H1 (cell line): ENCODE measurements at regions not wholly inside any gene's neighbourhood (a gene's known extent, or its start where the extent isn't known, plus 50 kb on each side); places are given as distances from the start of the nearest gene placed in this dataset.

Source experiments
- CBX5 ChIP-seq: fragments of 300-800, 300-1000 bp; sonication (generic); IDR thresholded peaks from 2 replicates; pipeline ENCODE4 v1.7.1; 2016; ENCODE audit warnings: antibody characterized with exemption, low read length, low read depth
- HDAC2 ChIP-seq, 2 experiments: fragments of 300-600 bp in 1 of 2; sonication (generic) in 1 of 2; IDR thresholded peaks; 2 replicates each; pipeline ENCODE4 v1.6.1; 2011 to 2012; ENCODE audit warnings: low read depth in 2 of 2, low read length in 2 of 2, mild to moderate bottlenecking in 2 of 2, moderate library complexity in 2 of 2, borderline replicate concordance in 1 of 2, inconsistent platforms in 1 of 2
- JUND ChIP-seq: IDR thresholded peaks from 2 replicates; pipeline ENCODE4 v1.6.1; 2011; ENCODE audit warnings: mild to moderate bottlenecking, improper control_type of control experiment, low read length
- KDM4A ChIP-seq: IDR thresholded peaks from one replicate; pipeline ENCODE4 v1.7.1; 2012; ENCODE audit warnings: low read depth, mild to moderate bottlenecking, moderate library complexity, low read length, inconsistent platforms; ENCODE audit not compliant: severe bottlenecking
- POU5F1 ChIP-seq: IDR thresholded peaks from 2 replicates; pipeline ENCODE4 v1.6.1; 2011; ENCODE audit warnings: low read depth, mild to moderate bottlenecking, low read length, moderate library complexity
- SIN3A ChIP-seq, 2 experiments: IDR thresholded peaks in 1 of 2; conservative IDR thresholded peaks in 1 of 2; 2 replicates each; pipeline ENCODE4 v1.6.1; 2011 to 2012; ENCODE audit warnings: low read length in 2 of 2, improper control_type of control experiment in 1 of 2, low read depth in 1 of 2, mild to moderate bottlenecking in 1 of 2
- SRF ChIP-seq: IDR thresholded peaks from 2 replicates; pipeline ENCODE4 v1.6.1; 2011; ENCODE audit warnings: mild to moderate bottlenecking, low read depth, low read length, moderate library complexity
- TF ChIP-seq, protein P1 (sequence below): IDR thresholded peaks from 2 replicates; pipeline ENCODE4 v1.6.1; 2012; ENCODE audit warnings: inconsistent platforms

DNA sequence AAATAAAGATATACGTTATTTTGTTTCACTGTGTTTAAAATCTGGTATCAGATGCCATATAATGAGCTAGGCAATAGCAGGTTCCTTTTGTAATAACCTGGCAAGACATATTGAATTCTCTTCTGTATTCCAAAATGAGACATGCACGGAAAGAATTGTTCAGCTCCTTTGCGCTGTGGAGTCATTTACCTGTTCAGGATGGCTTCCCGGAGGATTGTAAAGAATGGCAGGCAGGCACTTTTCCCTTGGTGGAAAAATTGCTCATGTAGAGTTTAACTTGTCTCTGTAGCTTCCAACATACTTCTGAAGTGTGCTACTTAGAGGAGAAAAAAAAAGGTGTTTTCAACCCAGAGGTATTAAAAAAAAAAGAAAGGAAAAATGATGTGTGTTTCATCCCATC is 805.2 kb downstream of the GALC start (continued):
- TF ChIP-seq CBX5: no peak
- TF ChIP-seq SIN3A (conservative IDR thresholded peaks at IDR 0.05 in 1 of 2, IDR thresholded peaks at IDR 0.05 in 1 of 2; ENCODE audit: low read depth in 1 of 2, low read length in 2 of 2): no peak
- TF ChIP-seq KDM4A: no peak
- TF ChIP-seq POU5F1: no peak
- TF ChIP-seq JUND: no peak
- TF ChIP-seq, protein P1, sequence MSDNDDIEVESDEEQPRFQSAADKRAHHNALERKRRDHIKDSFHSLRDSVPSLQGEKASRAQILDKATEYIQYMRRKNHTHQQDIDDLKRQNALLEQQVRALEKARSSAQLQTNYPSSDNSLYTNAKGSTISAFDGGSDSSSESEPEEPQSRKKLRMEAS: no peak
- TF ChIP-seq HDAC2 (IDR thresholded peaks at IDR 0.05; ENCODE audit: borderline replicate concordance in 1 of 2, low read depth in 2 of 2, low read length in 2 of 2): no peak
- no peak for TF ChIP-seq SRF
